ENCODE measurements at regions not wholly inside any gene's neighbourhood (a gene's known extent, or its start where the extent isn't known, plus 50 kb on each side); places are given as distances from the start of the nearest gene placed in this dataset.

- TF ChIP-seq CTCF (IDR thresholded peaks at IDR 0.05; ENCODE audit: extremely low read depth in 1 of 2, insufficient read depth in 1 of 2, low read depth in 1 of 2, low read length in 2 of 2) (no peak), EZH2 (IDR thresholded peaks at IDR 0.05; ENCODE audit: borderline replicate concordance, low read depth, low read length, severe bottlenecking) (no peak), POLR2AphosphoS5 (IDR thresholded peaks at IDR 0.05; ENCODE audit: insufficient read depth, low read depth, low read length) (no peak), POLR2A (IDR thresholded peaks at IDR 0.05; ENCODE audit: low read depth, low read length) (no peak), FOS (IDR thresholded peaks at IDR 0.05; ENCODE audit: borderline replicate concordance, insufficient read depth, low read length) (no peak), MAX (IDR thresholded peaks at IDR 0.05; ENCODE audit: insufficient read depth, insufficient read length) (no peak), MYC (IDR thresholded peaks at IDR 0.05; ENCODE audit: low read depth, low read length) (no peak), JUN (IDR thresholded peaks at IDR 0.05; ENCODE audit: borderline replicate concordance, insufficient read depth, insufficient read length, low read depth) (no peak)
Observed at GRCh38 chr21:35360870-35361570, 311.9 kb upstream of the RUNX1 start.

All from endothelial cell of umbilical vein (primary cell).